ENCODE measurements at regions not wholly inside any gene's neighbourhood (a gene's known extent, or its start where the extent isn't known, plus 50 kb on each side); places are given as distances from the start of the nearest gene placed in this dataset.

- no peak for DNase-seq
- intact Hi-C loops (cut with DNase I; ENCODE audit: low total_unique reads): no loop called here
- H3K9me3 ChIP-seq: no peaks in the 10 kb centered on the region
- H3K27ac ChIP-seq: no peak overlapping the region
- no peaks in the 10 kb centered on the region for H3K4me1 ChIP-seq
- no peak overlapping the region for H3K4me3 ChIP-seq
- in situ Hi-C loops (cut with MboI; ENCODE audit: low pct_ligation_motif_present in 1 of 4, low pct_unique_long_range_greater_than_20kb in 1 of 4, low sequenced_read_pairs in 3 of 4): no loop called here
- H3K27me3 ChIP-seq: no peaks in the 10 kb centered on the region
- no peaks in the 10 kb centered on the region for H3K36me3 ChIP-seq
- TF ChIP-seq POLR2A (IDR thresholded peaks at IDR 0.05): no peak
- no peak for TF ChIP-seq EP300 (IDR thresholded peaks at IDR 0.05; ENCODE audit: low read depth)
- no peak for TF ChIP-seq CTCF (IDR thresholded peaks at IDR 0.05)
- no peak for TF ChIP-seq POLR2AphosphoS5 (IDR thresholded peaks at IDR 0.05)
Observed at GRCh38 chr18:60319129-60319528, 53.4 kb downstream of the MC4R start.

- TF ChIP-seq CTCF (IDR thresholded peaks at IDR 0.05): no peak
- H3K36me3 ChIP-seq: no peaks in the 10 kb centered on the region
- DNase-seq: no peak
- no peaks in the 10 kb centered on the region for H3K27me3 ChIP-seq
- in situ Hi-C loops (cut with MboI; ENCODE audit: low pct_ligation_motif_present in 1 of 4, low pct_unique_long_range_greater_than_20kb in 1 of 4, low sequenced_read_pairs in 3 of 4): no loop called here
- H3K4me3 ChIP-seq: no peak overlapping the region
- WGBS, 2 donors (ENCODE audit: low coverage in 1 of 2): 40 to 64% methylated on average over 1 of the region's 1 CpG
- no peaks in the 10 kb centered on the region for H3K4me1 ChIP-seq
- no peak overlapping the region for H3K27ac ChIP-seq
- no peaks in the 10 kb centered on the region for H3K9me3 ChIP-seq
- intact Hi-C loops (cut with DNase I; ENCODE audit: low total_unique reads): no loop called here
Observed at GRCh38 chr18:60311676-60312360, 60.8 kb downstream of the MC4R start.

- intact Hi-C loops (cut with DNase I; ENCODE audit: low total_unique reads): no loop called here
- H3K36me3 ChIP-seq: no peaks in the 10 kb centered on the region
- TF ChIP-seq POLR2A (IDR thresholded peaks at IDR 0.05) (no peak), POLR2AphosphoS5 (IDR thresholded peaks at IDR 0.05) (no peak), CTCF (IDR thresholded peaks at IDR 0.05) (no peak), EP300 (IDR thresholded peaks at IDR 0.05; ENCODE audit: low read depth) (no peak)
- in situ Hi-C loops (cut with MboI; ENCODE audit: low pct_ligation_motif_present in 1 of 4, low pct_unique_long_range_greater_than_20kb in 1 of 4, low sequenced_read_pairs in 3 of 4): no loop called here
- WGBS, 2 donors (ENCODE audit: low coverage in 1 of 2): 28 to 56% methylated on average over 3 to 4 of the region's 4 CpGs
- no peak overlapping the region for H3K4me3 ChIP-seq
- no peaks in the 10 kb centered on the region for H3K27me3 ChIP-seq
- H3K4me1 ChIP-seq: no peaks in the 10 kb centered on the region
- peak overlapping the region in 1 of 4 donors; percentile 45 for H3K27ac ChIP-seq
- H3K9me3 ChIP-seq: no peaks in the 10 kb centered on the region
- DNase-seq: no peak
Observed at GRCh38 chr18:60295674-60296073, 76.9 kb downstream of the MC4R start.

GRCh38 chr18:60292186-60292585 lies 80.4 kb downstream of the MC4R start:
- Histone ChIP-seq H3K27ac (no peak overlapping the region), H3K27me3 (no peaks in the 10 kb centered on the region), H3K4me3 (no peak overlapping the region), H3K4me1 (no peaks in the 10 kb centered on the region), H3K9me3 (no peaks in the 10 kb centered on the region), H3K36me3 (no peaks in the 10 kb centered on the region)
- no peak for DNase-seq
- intact Hi-C loops (cut with DNase I; ENCODE audit: low total_unique reads): no loop called here
- no peak for TF ChIP-seq POLR2AphosphoS5 (IDR thresholded peaks at IDR 0.05)
- no peak for TF ChIP-seq CTCF (IDR thresholded peaks at IDR 0.05)
- no peak for TF ChIP-seq POLR2A (IDR thresholded peaks at IDR 0.05)
- in situ Hi-C loops (cut with MboI; ENCODE audit: low pct_ligation_motif_present in 1 of 4, low pct_unique_long_range_greater_than_20kb in 1 of 4, low sequenced_read_pairs in 3 of 4): no loop called here
- 90 to 92% methylated on average over 4 of the region's 4 CpGs for WGBS, 2 donors (ENCODE audit: low coverage in 1 of 2)
